GM18505 (cell line): ENCODE measurements at regions not wholly inside any gene's neighbourhood (a gene's known extent, or its start where the extent isn't known, plus 50 kb on each side); places are given as distances from the start of the nearest gene placed in this dataset.

Experiments used
- ATAC-seq: cut with Tn5 transposase; IDR thresholded peaks from one replicate; pipeline ENCODE4 v1.9.1; 2021; ENCODE audit not compliant: unreplicated experiment
- POLR2A ChIP-seq: IDR thresholded peaks from 4 replicates; pipeline ENCODE4 v1.6.1; 2011; ENCODE audit warnings: borderline replicate concordance; ENCODE audit not compliant: insufficient read depth, insufficient read length; ENCODE audit errors: extremely low read depth

GRCh38 chr4:137029026-137029425, 503.3 kb downstream of the PCDH18 start:
- no peak for ATAC-seq
- TF ChIP-seq POLR2A: no peak

GRCh38 chr4:137025484-137026059, 506.7 kb downstream of the PCDH18 start:
- no peak for TF ChIP-seq POLR2A
- no peak for ATAC-seq

GRCh38 chr4:137015426-137016409, 516.6 kb downstream of the PCDH18 start:
- no peak for TF ChIP-seq POLR2A
- ATAC-seq: no peak

GRCh38 chr4:137000432-137000831, 531.9 kb downstream of the PCDH18 start:
- TF ChIP-seq POLR2A: no peak
- ATAC-seq: no peak

- no peak for ATAC-seq
Measured at GRCh38 chr4:136992032-136992431, 540.3 kb downstream of the PCDH18 start.

GRCh38 chr4:136985683-136986082, 546.6 kb downstream of the PCDH18 start:
- no peak for TF ChIP-seq POLR2A
- no peak for ATAC-seq

More at GRCh38 chr4:136992032-136992431, 540.3 kb downstream of the PCDH18 start:
- no peak for TF ChIP-seq POLR2A

GRCh38 chr4:136967069-136967468, 565.2 kb downstream of the PCDH18 start:
- no peak for TF ChIP-seq POLR2A
- no peak for ATAC-seq

- TF ChIP-seq POLR2A: no peak
- ATAC-seq: no peak
Measured at GRCh38 chr4:136965478-136965877, 566.8 kb downstream of the PCDH18 start.

GRCh38 chr4:136962868-136963267, 569.4 kb downstream of the PCDH18 start:
- no peak for ATAC-seq
- no peak for TF ChIP-seq POLR2A

- TF ChIP-seq POLR2A: no peak
- ATAC-seq: no peak
Measured at GRCh38 chr4:136946307-136946907, 585.9 kb downstream of the PCDH18 start.

- ATAC-seq: no peak
Measured at GRCh38 chr4:136939781-136940180, 592.5 kb downstream of the PCDH18 start.

GRCh38 chr4:136935871-136936270, 596.4 kb downstream of the PCDH18 start:
- no peak for TF ChIP-seq POLR2A
- ATAC-seq: no peak

More at GRCh38 chr4:136939781-136940180, 592.5 kb downstream of the PCDH18 start:
- no peak for TF ChIP-seq POLR2A

GRCh38 chr4:136935305-136935704, 597.0 kb downstream of the PCDH18 start:
- TF ChIP-seq POLR2A: no peak
- no peak for ATAC-seq
